Omental fat pad (tissue), 3 donors: ENCODE measurements at regions not wholly inside any gene's neighbourhood (a gene's known extent, or its start where the extent isn't known, plus 50 kb on each side); places are given as distances from the start of the nearest gene placed in this dataset.

ENCODE experiments used
- ATAC-seq: fragments of 150-250 bp; one replicate; pipeline ENCODE4 v1.9.1; 2016; ENCODE audit warnings: mild to moderate bottlenecking, moderate library complexity; ENCODE audit not compliant: low FRiP score
- DNase-seq: peaks from one replicate; pipeline ENCODE4 v3.0.0-alpha.2; 2019; ENCODE audit warnings: low spot score
- CTCF ChIP-seq, 3 donors: fragments of 450-650 bp; IDR thresholded peaks; one replicate each; pipeline ENCODE4 v1.5.1; 2016 to 2017; ENCODE audit warnings: antibody characterized with exemption in 3 of 3, mild to moderate bottlenecking in 3 of 3, moderate library complexity in 2 of 3

GRCh38 chr4:167711517-167711916 lies 380.8 kb upstream of the ANXA10 start:
- no peak for TF ChIP-seq CTCF (IDR thresholded peaks at IDR 0.05)
- DNase-seq = no peak
- no peak for ATAC-seq

GRCh38 chr4:167713756-167714155 lies 378.6 kb upstream of the ANXA10 start:
- no peak for TF ChIP-seq CTCF (IDR thresholded peaks at IDR 0.05)
- DNase-seq = no peak
- no peak for ATAC-seq

- DNase-seq = no peak
- TF ChIP-seq CTCF (IDR thresholded peaks at IDR 0.05) = no peak
- ATAC-seq = no peak
These were observed 377.2 kb upstream of the ANXA10 start for GRCh38 chr4:167715176-167715575.

GRCh38 chr4:167717495-167717894 lies 374.8 kb upstream of the ANXA10 start:
- no peak for TF ChIP-seq CTCF (IDR thresholded peaks at IDR 0.05)
- ATAC-seq (no peak), DNase-seq (no peak)

- ATAC-seq (no peak), DNase-seq (no peak)
- no peak for TF ChIP-seq CTCF (IDR thresholded peaks at IDR 0.05)
These were observed 370.5 kb upstream of the ANXA10 start for GRCh38 chr4:167721617-167722486.

GRCh38 chr4:167722487-167722808 lies 369.9 kb upstream of the ANXA10 start:
- ATAC-seq = no peak
- TF ChIP-seq CTCF (IDR thresholded peaks at IDR 0.05) = no peak
- DNase-seq = no peak

- no peak for ATAC-seq
- TF ChIP-seq CTCF (IDR thresholded peaks at IDR 0.05) = no peak
- no peak for DNase-seq
These were observed 367.4 kb upstream of the ANXA10 start for GRCh38 chr4:167724941-167725340.
